ENCODE measurements at regions not wholly inside any gene's neighbourhood (a gene's known extent, or its start where the extent isn't known, plus 50 kb on each side); places are given as distances from the start of the nearest gene placed in this dataset.

GRCh38 chr1:232259333-232259732 lies 370.6 kb downstream of the SIPA1L2 start:
- H3K4me1 ChIP-seq (ENCODE audit: control insufficient read depth, insufficient read depth, low read length), result peaks cover 20% of the 10 kb centered on the region
- H3K36me3 ChIP-seq (ENCODE audit: control insufficient read depth, insufficient read depth, low read length), result no peaks in the 10 kb centered on the region
- H3K4me3 ChIP-seq (ENCODE audit: low read length), result no peak overlapping the region
- Mint-ChIP-seq H3K9me3 (no peaks in the 10 kb centered on the region), H3K27ac (no peak overlapping the region), H3K36me3 (ENCODE audit: low read depth) (no peaks in the 10 kb centered on the region), H3K27me3 (ENCODE audit: insufficient read depth) (peaks cover 47% of the 10 kb centered on the region), H3K4me3 (no peak overlapping the region), H3K4me1 (peaks cover 32% of the 10 kb centered on the region)
- no peak for TF ChIP-seq CTCF (conservative IDR thresholded peaks at IDR 0.05)
- DNase-seq, result no peak
- H3K27me3 ChIP-seq (ENCODE audit: control insufficient read depth, insufficient read depth, low read length, poor library complexity, severe bottlenecking), result peaks cover 20% of the 10 kb centered on the region
- H3K9ac ChIP-seq (ENCODE audit: extremely low read depth, low read length, poor library complexity, severe bottlenecking), result no peak overlapping the region
- no peak overlapping the region for H3K27ac ChIP-seq (ENCODE audit: low read depth, low read length)
- WGBS, 2 experiments (ENCODE audit: insufficient coverage in 1 of 2, insufficient read length in 1 of 2), result 80 to 92% methylated on average over 1 to 3 of the region's 3 CpGs
- H3K9me3 ChIP-seq (ENCODE audit: control insufficient read depth, low read length), result no peaks in the 10 kb centered on the region

- H3K27me3 Mint-ChIP-seq (ENCODE audit: insufficient read depth), result peaks cover 56% of the 10 kb centered on the region
- H3K36me3 Mint-ChIP-seq (ENCODE audit: low read depth), result no peaks in the 10 kb centered on the region
- H3K27ac ChIP-seq (ENCODE audit: low read depth, low read length), result no peak overlapping the region
- peaks cover 8% of the 10 kb centered on the region for H3K4me1 ChIP-seq (ENCODE audit: control insufficient read depth, insufficient read depth, low read length)
- 46 to 57% methylated on average over 4 to 11 of the region's 11 CpGs for WGBS, 2 experiments (ENCODE audit: insufficient coverage in 1 of 2, insufficient read length in 1 of 2)
- H3K9me3 ChIP-seq (ENCODE audit: control insufficient read depth, low read length), result no peaks in the 10 kb centered on the region
- peak overlapping the region; percentile 18 for H3K4me3 ChIP-seq (ENCODE audit: low read length)
- no peaks in the 10 kb centered on the region for H3K9me3 Mint-ChIP-seq
- TF ChIP-seq CTCF (conservative IDR thresholded peaks at IDR 0.05), result no peak
- peak; percentile 66 for DNase-seq
- no peak overlapping the region for H3K4me3 Mint-ChIP-seq
- no peak overlapping the region for H3K9ac ChIP-seq (ENCODE audit: extremely low read depth, low read length, poor library complexity, severe bottlenecking)
- no peak overlapping the region for H3K27ac Mint-ChIP-seq
- peaks cover 38% of the 10 kb centered on the region for H3K4me1 Mint-ChIP-seq
- H3K27me3 ChIP-seq (ENCODE audit: control insufficient read depth, insufficient read depth, low read length, poor library complexity, severe bottlenecking), result peaks cover 8% of the 10 kb centered on the region
- no peaks in the 10 kb centered on the region for H3K36me3 ChIP-seq (ENCODE audit: control insufficient read depth, insufficient read depth, low read length)
Measured at GRCh38 chr1:232252546-232253118, 377.3 kb downstream of the SIPA1L2 start.

GRCh38 chr1:232250838-232251237 lies 379.1 kb downstream of the SIPA1L2 start:
- no peak for TF ChIP-seq CTCF (conservative IDR thresholded peaks at IDR 0.05)
- H3K4me3 Mint-ChIP-seq, result no peak overlapping the region
- 63 to 85% methylated on average over 3 of the region's 3 CpGs for WGBS, 2 experiments (ENCODE audit: insufficient coverage in 1 of 2, insufficient read length in 1 of 2)
- DNase-seq, result peak; percentile 61
- H3K27me3 Mint-ChIP-seq (ENCODE audit: insufficient read depth), result peaks cover 58% of the 10 kb centered on the region
- Histone ChIP-seq H3K9ac (ENCODE audit: extremely low read depth, low read length, poor library complexity, severe bottlenecking) (no peak overlapping the region), H3K27ac (ENCODE audit: low read depth, low read length) (no peak overlapping the region), H3K9me3 (ENCODE audit: control insufficient read depth, low read length) (no peaks in the 10 kb centered on the region), H3K4me3 (ENCODE audit: low read length) (no peak overlapping the region), H3K27me3 (ENCODE audit: control insufficient read depth, insufficient read depth, low read length, poor library complexity, severe bottlenecking) (no peaks in the 10 kb centered on the region), H3K36me3 (ENCODE audit: control insufficient read depth, insufficient read depth, low read length) (no peaks in the 10 kb centered on the region), H3K4me1 (ENCODE audit: control insufficient read depth, insufficient read depth, low read length) (peaks cover 8% of the 10 kb centered on the region)
- H3K4me1 Mint-ChIP-seq, result peaks cover 38% of the 10 kb centered on the region
- H3K9me3 Mint-ChIP-seq, result no peaks in the 10 kb centered on the region
- peak overlapping the region; percentile 31 for H3K27ac Mint-ChIP-seq
- no peaks in the 10 kb centered on the region for H3K36me3 Mint-ChIP-seq (ENCODE audit: low read depth)

Data from endodermal cell (in vitro differentiated cells).